Astrocyte of the hippocampus (primary cell): ENCODE measurements at regions not wholly inside any gene's neighbourhood (a gene's known extent, or its start where the extent isn't known, plus 50 kb on each side); places are given as distances from the start of the nearest gene placed in this dataset.

Source experiments
- DNase-seq: peaks from one replicate; pipeline ENCODE4 v3.0.0; 2011; ENCODE audit warnings: low read depth, low spot score

GRCh38 chr12:43120150-43120549 lies 431.9 kb downstream of the ADAMTS20 start:
- DNase-seq = no peak

- no peak for DNase-seq
Measured at GRCh38 chr12:43118881-43119280, 433.1 kb downstream of the ADAMTS20 start.

GRCh38 chr12:43118234-43118633 lies 433.8 kb downstream of the ADAMTS20 start:
- DNase-seq = no peak

GRCh38 chr12:43117226-43117930 lies 434.6 kb downstream of the ADAMTS20 start:
- DNase-seq = no peak

DNA sequence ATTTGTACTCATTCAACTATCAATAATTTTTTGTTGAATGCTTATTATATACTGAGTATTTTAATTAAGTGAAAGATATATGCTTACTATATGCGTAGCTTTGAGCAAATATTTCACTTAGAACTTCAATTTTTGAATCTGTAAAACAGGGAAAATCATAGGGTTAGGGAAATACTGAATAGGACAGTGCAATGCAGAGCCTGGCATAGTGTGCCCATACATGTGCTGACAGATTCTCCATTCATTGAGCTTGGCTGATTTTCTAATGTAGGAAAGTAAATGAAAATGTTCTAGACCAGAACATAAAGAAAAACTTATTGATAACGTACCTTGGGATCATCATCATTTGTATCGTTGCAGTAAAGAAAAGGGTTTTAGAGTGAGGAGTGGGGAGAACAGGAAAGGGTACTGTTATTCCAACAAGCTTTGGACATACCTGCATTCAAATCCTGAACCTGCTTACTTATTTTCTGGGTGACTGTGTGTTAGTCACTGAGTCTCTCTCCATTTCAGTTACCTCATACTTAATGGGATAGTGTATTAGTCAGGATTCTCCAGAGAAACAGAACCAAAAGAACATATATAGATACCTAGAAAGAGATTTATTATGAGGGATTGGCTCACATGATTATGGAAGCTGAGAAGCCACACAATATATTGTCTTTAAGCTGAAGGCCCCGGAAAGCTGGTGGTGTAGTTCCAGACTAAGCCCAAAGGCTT lies 436.4 kb downstream of the ADAMTS20 start:
- no peak for DNase-seq

GRCh38 chr12:43114316-43114715 lies 437.7 kb downstream of the ADAMTS20 start:
- no peak for DNase-seq

DNA sequence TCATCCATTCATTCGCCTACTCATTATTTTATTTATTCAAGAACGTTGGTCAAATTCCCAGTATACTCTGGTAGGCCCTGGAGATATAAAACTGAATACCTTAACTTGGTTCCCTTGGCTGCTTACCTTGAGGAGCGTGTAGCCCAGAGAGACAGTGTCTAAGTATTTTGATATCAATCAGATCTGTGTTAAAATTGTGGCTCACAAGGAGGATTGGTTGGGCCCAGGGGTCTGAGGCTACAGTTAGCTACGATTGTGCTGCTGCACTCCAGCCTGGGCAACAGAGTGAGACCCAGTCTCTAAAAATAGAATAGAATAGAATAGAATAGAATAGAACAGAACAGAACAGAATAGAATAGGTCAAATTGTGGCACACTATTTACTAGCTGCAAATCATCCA lies 438.4 kb downstream of the ADAMTS20 start:
- DNase-seq = no peak

DNA sequence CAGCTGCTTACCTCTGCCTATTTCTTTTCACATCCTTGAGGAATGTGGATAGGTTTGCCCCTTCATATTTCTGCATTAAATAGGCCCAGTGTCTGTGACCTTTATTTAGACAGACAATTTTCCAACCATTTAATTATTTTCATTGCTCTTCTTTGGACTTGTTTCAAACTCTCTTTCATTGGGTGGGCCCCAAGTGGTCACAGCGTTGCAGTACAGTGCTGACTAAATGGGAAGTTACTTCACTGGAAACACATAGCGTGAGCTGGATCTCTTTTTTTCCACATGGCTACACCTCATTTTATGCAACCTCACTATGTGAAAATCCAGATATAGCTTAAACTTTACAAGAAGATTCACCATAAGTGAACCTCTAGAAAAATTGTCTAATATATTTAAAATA lies 438.9 kb downstream of the ADAMTS20 start:
- no peak for DNase-seq

- peak; percentile 28 for DNase-seq
Measured at GRCh38 chr12:43112101-43112920, 439.7 kb downstream of the ADAMTS20 start.

DNA sequence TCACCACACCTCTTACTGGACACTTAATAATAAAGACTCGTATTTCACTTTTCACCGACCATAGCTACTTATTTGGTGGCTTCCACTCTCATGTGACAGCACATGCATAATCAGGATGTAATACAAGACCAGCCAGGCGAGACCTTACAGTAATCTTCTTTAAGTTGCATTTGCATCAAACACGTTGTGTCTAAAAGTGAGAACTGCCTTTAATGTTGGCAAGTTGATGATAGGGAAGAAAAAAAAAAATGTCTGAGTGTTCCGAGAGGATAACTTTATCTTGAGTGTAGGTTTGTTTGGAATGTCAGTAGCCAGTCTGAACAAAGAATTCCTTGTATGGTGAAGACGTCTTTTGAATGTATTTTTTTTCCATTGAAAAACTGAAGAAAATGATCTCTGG lies 440.4 kb downstream of the ADAMTS20 start:
- DNase-seq = peak; percentile 26

DNA sequence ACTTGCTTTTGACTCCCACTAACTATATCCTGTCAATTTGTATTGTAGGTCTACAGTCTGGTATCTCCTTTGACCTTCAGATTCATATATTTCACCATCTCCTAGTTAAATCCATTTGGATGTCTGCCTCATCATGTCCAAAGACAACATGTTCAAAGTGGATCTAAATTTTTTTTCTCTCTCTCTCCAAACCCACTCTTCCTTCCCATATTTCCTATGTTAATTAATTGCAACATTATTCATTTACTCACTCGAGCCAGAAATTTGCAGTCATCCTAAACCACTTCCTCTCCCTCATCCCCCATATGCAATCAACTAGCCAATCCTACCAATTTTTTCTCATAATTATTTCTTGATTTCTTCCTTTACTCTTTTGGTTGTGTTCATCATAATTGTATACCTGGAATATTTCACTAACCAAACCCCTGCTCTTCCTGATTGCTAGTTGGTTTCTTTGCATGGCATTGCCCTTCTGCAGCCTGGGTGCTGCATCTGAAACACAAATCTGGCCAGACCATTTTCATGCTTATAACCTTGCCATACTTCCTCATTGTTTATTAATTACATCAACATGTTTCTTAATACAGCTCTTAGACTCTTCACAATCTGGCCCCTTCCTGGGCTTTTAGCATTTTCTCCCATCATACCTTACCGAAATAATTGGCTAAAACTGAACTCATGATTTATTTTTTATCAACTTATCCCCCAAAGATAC lies 442.2 kb downstream of the ADAMTS20 start:
- no peak for DNase-seq

GRCh38 chr12:43108656-43109055 lies 443.3 kb downstream of the ADAMTS20 start:
- DNase-seq = no peak

DNA sequence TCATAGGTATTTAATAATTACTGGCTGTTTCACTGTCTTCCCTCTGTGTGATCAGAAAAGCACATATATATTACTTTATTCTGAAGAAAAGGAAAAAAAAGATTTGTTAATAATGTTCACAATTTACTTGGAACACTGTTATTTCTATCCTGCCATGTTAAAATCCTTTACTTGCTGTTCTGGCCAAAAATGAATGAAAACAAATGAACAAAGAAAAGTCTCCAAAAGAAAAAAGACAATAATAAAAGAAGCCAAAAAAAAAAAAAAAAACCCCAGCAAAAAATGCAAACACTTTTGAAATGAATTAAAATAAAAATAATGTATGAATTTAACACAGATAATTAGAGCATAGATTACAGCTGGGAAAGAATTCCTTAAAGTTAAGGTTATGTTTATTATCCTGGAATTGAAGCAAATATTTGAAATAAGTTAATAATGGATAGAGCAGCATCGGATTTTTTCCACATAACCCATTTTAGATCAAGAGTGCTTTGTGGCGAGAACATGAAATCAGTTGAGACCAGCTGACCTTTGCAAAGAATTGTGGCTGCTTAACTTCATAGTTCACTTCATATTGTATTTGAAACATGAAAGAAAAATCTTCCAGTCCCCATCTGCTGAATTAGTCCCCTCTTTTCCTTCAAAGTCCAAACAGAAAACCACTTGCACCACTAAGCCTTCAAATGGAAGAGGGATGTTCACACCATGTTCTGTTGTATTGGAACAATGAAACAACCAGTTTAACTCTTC lies 444.8 kb downstream of the ADAMTS20 start:
- no peak for DNase-seq

GRCh38 chr12:43106355-43106754 lies 445.6 kb downstream of the ADAMTS20 start:
- DNase-seq = no peak

DNA sequence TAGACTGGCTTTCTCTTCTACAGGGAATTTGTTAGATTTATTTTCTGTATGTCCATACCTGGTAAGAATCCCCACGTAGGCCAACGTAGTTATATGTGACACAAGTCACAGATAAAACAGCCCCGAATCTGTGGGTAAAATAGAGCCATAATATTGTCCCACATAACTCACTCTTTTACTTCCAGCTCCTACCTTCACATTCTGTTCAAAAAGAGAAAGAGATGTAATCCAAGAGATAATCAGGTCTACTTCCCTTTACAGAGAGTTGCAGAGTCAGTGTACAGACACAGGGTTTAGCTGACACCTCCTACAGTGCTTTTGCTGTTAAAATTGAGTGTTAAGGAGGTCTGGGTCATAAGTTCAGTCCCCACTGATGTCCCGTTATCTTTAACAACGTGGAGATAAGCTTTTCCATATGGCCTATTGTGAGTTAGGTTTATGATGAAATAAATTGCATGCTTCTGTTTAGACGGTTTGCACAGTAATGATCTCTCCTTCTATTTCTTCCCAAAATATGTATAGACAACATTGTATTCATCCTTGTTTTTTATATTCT lies 446.5 kb downstream of the ADAMTS20 start:
- DNase-seq = no peak

DNA sequence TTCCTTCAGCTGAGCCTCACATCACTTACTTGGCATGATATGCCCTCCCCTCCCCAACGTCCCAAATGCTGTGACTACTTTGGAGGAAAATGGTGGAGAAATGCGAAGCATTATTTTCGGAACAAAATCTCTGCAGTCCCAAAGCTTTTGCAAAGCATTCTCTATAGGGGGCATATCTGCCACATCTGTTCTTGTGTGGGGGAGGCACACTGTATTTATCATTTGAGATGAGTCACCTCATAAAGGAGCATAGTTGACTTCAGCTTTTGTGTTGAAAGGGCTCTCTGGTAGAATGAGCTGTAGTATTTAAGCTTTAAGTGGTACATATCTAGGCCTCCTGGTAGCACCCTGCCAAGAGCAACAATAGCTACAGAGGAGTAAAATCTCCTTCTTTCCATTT lies 447.5 kb downstream of the ADAMTS20 start:
- peak; percentile 46 for DNase-seq

DNA sequence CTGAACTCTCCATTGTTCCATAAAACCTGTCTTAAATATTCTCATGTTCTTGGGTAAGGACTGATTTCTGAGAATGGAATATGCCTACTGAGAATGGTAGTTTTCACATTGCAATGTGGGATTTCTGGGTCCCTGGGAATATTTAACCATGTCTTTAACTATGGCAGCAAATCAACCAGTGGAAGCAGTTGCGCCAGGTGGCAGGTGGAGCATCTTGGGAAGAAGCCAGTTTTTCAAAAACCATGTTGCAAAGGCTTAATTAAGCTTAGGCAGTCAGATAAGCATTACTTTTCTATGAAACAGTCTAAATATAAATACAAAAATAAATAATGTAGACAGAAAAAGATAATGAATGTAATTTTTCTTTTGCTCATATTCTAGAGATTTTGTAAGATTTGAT lies 448.1 kb downstream of the ADAMTS20 start:
- DNase-seq = no peak

DNA sequence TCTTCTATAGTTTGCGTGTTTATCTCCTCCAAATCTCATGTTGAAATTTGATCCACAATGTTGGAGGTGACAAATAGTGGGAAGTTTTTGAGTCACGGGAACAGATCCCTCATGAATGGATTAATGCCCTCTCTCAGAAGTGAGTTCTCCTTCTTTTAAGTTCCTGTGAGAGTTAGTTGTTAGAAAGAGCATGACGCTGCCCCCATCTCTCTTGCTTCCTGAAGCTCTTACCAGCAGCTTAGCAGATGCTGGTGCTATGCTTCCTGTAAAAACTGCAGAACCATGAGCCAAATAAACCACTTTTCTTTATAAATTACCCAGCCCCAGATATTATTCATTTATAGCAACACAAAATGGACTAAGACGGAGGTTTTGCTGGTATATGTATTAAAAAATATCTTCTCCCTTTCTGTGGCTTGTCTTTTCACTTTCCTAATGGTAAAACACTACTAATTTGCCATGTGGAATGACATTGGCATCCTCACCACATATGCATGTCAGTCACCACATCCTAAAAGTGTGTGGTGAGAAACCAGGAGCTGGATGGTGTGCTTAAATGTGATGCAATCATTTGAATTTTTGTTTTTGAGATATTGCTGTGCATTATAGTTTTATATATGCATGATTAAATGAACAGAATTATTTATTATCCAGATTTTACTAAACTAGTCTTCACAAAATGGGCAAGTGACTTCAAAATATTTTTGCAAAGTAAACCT lies 449.3 kb downstream of the ADAMTS20 start:
- no peak for DNase-seq

- DNase-seq = no peak
Measured at GRCh38 chr12:43100231-43100630, 451.8 kb downstream of the ADAMTS20 start.

GRCh38 chr12:43099691-43100163 lies 452.3 kb downstream of the ADAMTS20 start:
- DNase-seq = peak; percentile 23
